Nucleus accumbens (tissue), 56 donors: ENCODE measurements at regions not wholly inside any gene's neighbourhood (a gene's known extent, or its start where the extent isn't known, plus 50 kb on each side); places are given as distances from the start of the nearest gene placed in this dataset.

Source experiments
- DNase-seq, 56 donors: peaks; one replicate each; lab custom pipeline; 2025; lab: John Stamatoyannopoulos, UW

DNA sequence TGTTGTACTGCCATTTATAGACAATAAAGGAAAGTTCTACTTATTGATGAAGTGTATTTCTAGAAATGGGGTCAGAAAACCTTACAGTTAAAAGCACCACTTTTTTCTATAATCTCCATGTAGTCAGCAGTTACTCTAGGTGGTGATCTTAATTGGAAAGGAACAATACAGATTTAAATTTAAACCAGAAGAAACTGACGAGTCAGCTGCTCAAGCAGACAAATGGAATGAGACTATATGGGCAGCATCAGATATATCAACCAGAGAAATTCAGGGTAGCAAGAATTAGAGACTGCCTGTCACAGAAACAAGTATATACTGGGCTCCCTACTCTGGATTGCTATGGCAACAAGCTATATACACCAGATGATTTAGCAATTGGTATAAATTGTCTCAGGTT lies 99.6 kb upstream of the SCG2 start:
- DNase-seq: no peak

DNA sequence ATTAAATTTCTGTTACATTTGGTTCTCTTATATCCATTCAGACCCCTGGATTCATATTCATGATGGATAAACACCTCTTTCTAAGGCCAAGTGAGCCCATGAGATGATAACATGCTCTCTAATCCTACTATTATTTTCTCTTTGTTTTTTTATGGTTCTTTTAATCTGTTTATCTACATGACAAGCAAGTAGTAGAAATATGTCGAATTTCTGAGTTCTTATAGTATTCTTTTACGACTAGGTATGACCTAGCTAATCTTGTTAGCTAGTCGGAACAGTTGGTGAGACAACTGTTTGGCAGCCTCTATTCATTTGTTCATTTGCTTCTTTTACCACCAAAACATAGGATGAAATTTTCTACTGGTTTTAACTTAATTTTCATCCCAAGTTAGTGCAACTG lies 98.1 kb upstream of the SCG2 start:
- DNase-seq: no peak

DNA sequence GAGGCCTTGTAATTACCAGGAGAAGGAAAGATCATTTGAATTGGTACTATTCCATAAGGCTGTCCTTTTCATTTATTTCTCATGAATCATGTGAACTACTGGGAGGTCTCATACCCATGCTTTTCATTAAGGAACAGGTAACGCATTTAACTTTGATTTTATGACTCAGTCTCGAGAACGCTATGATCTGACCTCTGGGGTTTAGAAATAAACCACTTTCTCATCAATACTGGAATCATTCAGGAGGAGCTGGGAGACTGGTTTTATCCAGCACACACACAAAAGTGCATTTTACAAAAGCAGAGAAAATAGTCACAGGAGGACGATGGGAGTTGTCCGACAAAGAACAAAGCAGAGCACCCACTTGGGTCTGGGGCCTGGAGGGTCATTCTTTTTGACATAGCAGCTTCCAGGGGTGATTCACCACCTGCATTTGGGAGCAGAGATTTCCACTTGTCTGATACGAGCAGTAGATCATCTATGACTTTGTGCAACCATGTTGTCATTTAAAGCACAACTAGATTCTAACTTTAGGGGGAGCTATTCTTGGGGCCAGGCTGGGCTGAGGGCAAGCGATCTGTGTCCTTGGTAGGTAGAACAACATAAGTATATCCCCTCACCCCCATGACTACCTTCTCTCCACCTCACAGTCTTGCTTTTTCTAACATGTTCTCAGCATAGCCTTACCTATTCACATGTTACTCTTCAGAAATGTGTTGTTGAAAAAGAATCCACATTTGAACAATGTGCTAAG lies 95.9 kb upstream of the SCG2 start:
- no peak for DNase-seq

DNA sequence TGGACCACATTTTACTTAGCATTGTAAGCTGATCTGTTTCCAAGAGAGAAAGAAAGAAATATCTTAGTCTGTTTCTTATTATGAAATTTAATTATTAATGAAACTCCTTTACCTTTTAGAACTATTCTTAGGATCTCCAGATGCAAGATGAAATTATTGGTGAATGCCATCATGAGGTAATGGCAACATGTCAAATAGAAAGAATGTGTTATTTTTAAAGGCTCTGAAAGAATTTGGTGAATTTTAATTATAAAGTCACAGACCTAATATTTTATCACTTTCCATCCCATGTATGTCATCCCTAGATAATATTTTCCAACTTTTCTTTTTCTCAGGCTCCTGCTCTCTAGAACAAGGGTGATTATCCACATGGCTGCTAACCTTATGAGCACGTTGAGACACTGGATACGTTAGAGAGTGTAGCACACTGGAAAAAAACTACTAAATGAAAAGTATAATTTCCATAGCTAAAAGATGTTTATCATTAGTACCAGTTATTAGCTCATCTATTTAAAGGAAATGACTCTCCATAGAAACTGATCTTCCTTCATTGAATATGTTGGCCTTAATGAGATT lies 95.2 kb upstream of the SCG2 start:
- DNase-seq: no peak

GRCh38 chr2:223696719-223697118 lies 94.6 kb upstream of the SCG2 start:
- no peak for DNase-seq

- DNase-seq: peak in 28 of 56 donors; percentile 1 to 64 (median 16)
Measured at GRCh38 chr2:223692191-223692947, 90.2 kb upstream of the SCG2 start.

DNA sequence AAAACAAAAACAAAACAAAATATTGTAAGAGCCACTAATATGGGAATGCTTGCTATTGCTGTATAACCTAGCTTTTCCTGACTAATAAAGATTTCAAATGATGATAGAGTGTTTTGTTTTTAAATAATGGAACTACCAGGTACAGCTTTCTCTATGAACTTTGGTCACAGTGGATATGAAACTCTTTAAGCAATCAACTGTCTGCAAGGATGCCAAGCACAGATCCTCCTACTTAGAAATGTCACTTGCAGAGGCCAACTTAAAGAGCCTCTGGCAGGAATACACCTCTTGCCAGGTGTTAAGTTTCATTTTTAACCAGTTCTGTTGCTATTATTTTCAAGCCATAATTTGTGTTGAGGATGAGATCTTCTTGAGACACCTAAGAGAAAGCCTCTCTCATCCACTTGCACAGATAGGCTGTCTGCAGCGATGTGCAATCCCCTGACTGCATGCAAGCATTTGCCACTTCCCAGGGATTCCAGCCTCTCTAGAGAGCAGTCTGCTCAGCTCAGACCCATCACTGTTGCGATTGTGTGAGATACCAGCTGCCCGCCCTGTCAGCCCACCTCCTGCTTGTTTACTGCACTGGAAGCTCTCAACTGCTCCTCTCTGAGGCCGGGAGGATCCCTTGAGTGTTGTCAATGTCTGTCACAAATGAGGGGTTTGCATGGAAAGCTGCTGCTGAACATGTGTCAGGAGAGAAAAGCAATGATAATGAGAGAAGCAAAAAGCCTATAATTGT lies 86.1 kb upstream of the SCG2 start:
- DNase-seq: peak in 1 of 56 donors; percentile 2

- no peak for DNase-seq
Measured at GRCh38 chr2:223681125-223681524, 79.0 kb upstream of the SCG2 start.

GRCh38 chr2:223674998-223675609 lies 72.9 kb upstream of the SCG2 start:
- DNase-seq: no peak

- DNase-seq: no peak
Measured at GRCh38 chr2:223669453-223670225, 67.5 kb upstream of the SCG2 start.

- no peak for DNase-seq
Measured at GRCh38 chr2:223668302-223668998, 66.3 kb upstream of the SCG2 start.

DNA sequence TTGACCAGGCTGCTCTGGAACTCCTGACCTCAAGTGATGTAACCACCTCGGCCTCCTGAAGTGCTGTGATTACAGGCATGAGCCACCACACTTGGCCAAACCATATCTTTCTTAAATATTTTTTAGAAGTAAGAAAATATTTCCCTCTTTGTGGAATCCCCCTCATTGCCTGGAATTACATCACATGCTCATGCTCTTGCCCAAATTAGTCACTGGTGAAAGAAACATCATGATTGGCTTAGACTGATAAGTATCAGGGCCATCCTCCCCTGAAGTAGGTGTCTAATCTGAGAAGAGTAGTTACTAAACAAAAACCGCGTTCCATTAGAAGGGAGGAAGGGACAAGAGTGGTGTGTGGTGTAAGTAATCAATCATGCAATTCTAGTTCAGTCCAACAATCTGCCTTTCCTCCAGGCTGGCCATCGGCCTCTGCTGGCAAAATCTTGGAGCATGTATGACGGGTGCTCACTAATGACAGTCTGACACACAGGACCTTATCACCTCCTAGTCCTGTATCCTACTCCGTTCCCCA lies 52.3 kb upstream of the SCG2 start:
- DNase-seq: no peak

DNA sequence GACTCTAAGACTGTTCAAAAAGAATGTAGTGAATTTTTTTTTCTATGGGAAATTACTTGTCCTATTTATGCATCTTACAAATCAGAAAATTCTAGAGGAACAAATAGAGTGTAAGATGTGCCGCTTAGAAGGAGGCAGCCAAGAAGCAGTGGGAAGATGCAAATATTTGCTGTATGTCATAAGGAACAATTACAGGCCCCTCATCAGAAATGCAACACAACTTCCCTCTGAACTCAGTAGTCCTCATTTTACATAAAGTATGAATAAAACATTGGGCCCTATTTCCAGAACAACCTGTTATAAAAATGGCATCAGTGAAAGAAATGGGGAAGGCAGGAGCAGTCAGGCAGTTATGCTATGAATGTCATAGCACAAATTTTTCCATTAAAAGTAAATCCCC lies 50.7 kb upstream of the SCG2 start:
- no peak for DNase-seq

- DNase-seq: no peak
Measured at GRCh38 chr2:223652122-223652521, 50.0 kb upstream of the SCG2 start.
